ENCODE measurements at regions not wholly inside any gene's neighbourhood (a gene's known extent, or its start where the extent isn't known, plus 50 kb on each side); places are given as distances from the start of the nearest gene placed in this dataset.

DNA sequence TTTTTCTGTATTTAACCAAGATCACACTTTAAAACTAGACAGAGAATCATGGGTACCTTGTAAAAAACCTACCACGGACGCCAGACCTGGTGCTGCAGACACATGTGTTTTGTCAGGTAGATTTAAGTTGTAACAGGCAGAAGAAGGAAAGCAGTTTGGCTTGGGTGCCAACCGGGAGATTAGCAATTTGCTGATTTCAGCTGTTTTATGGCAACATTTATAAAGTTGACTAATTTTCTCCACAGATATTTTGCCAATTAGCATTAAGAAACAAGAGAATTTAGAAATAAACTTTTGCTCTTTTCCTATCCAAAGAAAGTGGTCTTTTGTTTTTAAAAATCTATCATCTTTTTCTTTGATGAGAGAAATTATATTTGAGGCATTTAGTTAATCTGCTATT lies 76.3 kb upstream of the STOX2 start:
- TF ChIP-seq CTCF (IDR thresholded peaks at IDR 0.05) = no peak
- TF ChIP-seq POLR2A (IDR thresholded peaks at IDR 0.05) = no peak

Data from right lobe of liver (tissue), 4 donors.